HG02852 (cell line): ENCODE measurements at regions not wholly inside any gene's neighbourhood (a gene's known extent, or its start where the extent isn't known, plus 50 kb on each side); places are given as distances from the start of the nearest gene placed in this dataset.

Experiments
- ATAC-seq: cut with Tn5 transposase; IDR thresholded peaks from one replicate; pipeline ENCODE4 v1.9.1; 2021; ENCODE audit warnings: mild to moderate bottlenecking, moderate library complexity; ENCODE audit not compliant: unreplicated experiment

GRCh38 chr11:115075356-115075755 lies 397.0 kb downstream of the NXPE2 start:
- ATAC-seq: no peak

- ATAC-seq: no peak
Measured at GRCh38 chr11:115077740-115078139, 399.4 kb downstream of the NXPE2 start.

DNA sequence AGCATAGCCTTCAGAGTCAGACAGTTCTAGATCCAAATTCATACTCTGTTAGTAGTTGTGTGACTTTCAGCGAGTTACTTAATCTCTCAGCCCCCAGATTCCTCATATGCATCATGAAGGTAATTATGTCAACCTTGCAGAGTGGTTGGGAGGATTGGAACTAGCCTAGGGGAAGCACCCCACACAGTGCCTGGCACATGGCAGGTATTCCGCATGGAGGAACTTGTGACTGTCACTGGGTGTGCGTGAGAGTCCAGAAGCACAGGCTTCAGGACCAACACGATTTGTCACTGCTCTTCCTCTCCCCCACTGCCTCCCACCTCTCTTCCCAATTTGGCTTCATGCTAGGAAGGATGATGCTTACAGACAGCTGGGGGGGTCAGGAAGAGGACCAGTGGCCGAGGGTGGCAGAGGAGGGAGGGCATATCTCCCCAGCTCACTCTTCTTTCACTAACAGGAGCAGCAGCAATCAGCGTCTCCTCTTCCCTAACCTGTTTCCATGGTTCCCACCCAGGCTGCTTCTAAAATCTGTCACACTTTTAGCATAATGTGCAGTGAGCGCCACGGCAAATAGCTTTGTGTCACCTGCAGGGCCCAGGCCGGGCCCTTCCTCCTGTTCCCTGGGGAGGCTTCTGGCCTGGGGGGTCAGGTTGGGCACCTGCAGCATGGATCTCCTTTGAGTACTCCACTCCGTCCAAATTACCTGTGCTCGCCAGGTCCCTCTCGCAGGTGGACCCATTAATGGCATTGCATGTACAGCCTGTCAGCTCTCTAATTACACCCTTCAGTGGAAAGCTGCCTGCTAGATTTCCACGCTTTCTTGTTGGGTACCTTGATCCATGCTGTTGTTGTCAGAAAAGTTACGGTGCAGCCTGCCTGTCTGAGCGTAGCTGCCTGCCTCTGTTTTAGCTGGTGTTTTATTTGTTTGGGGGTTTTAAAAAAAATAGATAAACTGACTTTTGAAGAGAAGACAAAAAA lies 400.4 kb downstream of the NXPE2 start:
- no peak for ATAC-seq

DNA sequence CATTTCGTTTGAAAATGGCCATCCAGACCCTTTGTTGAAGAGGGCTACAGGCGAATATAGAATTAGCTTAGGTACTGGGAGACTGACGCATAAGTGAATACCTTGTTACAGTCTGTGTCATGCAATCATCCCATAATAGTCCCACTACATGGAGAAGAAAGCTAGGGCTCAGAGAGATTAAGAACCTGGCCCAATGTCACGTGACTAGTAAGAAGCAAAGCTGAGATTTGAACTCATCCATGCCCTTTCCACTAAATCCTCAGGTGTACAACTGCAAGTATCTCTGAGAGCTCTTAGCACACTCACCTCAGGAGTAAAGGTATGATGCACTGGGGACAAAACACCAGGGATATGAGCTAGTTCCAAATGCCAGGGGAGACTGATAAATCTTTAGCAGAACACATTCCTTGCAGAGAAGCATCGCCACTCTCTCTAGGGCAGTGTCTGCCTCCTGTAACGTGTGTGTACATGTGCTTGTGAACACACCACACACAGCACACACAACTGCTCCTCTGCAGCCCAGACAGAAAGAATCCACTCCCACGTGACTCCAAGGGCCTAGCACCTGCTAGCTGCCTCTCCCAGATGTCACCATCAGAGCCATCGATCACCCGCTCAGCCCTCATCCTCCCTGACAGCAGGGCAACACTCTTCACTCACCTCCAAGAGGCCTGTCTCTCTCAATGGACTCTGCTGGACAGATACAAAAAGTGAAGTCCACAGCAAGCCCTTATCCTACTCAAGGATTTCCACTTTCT lies 402.8 kb downstream of the NXPE2 start:
- ATAC-seq: no peak

GRCh38 chr11:115081972-115082371 lies 403.6 kb downstream of the NXPE2 start:
- ATAC-seq: no peak

GRCh38 chr11:115083144-115083806 lies 404.9 kb downstream of the NXPE2 start:
- no peak for ATAC-seq

DNA sequence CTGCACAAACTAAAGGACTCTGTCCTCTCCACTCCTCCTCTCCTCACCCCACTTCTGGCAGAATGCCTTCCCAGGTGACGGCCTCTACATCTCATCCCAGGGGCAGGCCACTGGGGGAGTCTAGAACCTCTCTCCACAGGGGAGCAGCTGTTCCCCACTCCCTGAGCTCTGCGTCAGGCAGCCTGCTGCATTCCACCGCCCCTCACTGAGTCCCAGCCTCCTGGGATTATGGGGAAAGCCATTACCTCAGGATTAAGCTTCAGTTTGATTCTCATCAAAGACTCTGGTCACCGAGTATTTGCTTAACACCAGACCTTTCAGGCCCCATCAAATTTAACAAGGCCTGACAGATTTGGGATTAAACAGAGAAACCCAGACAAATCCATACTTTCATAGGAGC lies 405.9 kb downstream of the NXPE2 start:
- ATAC-seq: no peak

DNA sequence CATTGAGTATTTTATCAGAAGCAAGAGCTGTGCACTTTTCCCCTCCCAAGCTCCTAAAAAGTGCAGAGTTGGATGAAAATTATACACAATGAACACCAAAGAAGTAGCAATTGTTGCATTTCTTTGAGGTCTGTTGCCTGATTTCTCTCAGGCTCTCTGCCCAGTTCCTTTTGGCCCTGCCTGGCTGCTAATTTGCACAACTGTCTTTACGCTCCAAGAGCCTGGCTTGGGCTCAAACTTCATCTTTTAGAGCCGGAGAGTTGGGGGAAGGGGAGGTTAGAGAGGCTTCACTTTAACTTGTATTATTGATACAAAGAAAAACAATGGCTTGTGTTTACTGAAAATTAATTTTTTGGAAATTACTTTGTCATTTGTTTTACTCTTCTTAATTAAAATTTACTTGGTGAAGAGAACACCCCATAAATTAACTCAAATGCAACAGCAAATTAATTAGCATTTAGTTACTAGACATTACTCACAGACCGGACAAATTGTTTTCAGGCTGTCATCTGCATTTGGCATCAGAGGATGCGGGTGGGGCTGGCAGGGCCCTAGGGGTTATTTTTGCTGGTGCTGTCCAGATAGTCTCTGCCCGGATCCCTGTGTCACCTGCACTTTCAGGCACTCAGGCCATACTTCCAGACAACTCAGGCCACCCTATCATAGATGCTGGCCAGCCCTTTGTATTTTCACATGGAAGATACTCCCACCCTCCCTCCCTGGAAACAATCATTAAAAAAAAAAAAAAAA lies 407.3 kb downstream of the NXPE2 start:
- no peak for ATAC-seq

- ATAC-seq: no peak
Measured at GRCh38 chr11:115087791-115088190, 409.5 kb downstream of the NXPE2 start.

GRCh38 chr11:115092516-115092915 lies 411.7 kb downstream of the CADM1 start:
- ATAC-seq: no peak

DNA sequence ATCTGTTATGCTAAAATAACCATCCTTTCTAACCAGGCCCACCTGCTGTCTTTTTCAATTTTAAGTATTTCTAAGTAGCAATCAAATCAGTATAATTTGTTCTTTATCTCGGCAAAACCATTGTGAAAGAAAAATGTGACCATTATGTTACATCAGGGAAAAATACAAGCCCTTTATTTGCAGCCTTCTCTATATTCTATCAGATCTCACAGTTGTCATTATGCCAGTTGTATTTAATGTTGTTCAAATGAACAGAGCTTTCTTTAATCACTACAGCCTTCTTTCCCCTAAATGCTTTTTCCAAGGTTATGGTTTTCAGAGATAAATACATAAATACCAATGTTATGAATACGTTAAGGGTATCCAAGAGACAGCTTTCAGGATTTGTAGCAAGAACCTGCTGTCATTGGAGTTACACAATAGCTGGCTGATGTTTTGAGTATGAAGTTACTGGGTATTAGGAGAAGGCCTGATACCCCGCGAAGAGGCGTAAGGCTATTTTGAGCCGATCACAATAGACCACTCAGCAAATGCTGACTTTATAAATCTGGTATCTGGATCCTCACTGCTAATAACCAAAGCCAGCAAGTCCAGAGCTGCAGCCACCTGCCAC lies 406.3 kb downstream of the CADM1 start:
- ATAC-seq: no peak

GRCh38 chr11:115100706-115101105 lies 403.5 kb downstream of the CADM1 start:
- no peak for ATAC-seq

DNA sequence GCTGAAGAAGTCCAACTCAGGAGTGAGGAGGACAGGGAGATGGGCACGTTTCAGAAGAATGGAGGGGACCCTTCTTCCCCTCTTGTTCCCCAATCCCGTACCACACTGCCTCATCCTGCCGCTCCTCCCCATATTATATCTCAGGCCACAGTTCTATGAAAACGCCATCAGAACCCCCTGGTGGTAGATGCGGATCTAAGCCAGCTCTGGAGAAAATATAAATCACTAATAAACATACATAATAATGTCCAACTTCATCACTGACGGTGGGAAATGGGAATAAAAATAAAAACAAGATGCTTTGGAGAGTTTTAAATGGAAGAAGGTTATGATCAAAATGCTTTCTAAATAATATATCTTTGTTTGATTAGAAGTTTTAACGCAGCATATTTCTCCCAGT lies 400.3 kb downstream of the CADM1 start:
- no peak for ATAC-seq

DNA sequence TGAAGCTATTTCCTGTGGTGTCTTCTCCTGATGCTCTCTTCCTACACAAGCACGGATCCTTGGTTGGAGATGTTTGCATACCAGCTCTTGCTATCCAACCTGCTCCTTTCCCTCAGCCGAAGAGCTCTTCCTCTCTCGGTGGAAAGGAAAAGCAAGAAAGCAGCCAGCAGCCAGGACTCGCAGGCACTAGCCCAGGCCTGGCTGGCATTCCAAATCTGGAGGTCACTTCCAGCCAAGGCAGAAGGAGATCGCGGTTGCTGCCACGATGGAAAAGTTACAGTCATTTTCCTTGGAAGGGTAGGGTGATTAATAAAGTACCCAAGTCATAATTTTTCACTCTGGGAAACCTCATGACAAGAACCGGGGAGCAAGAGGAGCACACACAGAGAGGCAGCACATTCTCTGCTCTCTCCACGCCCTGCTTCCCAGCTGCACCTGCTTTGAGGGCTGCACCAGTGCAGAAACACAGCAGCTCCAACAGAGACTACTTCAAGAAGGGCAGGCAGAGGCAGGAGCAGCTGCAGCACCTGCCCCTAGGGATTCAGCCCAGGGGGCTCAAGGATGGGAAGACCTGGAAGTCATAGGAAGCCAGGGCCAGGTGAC lies 399.3 kb downstream of the CADM1 start:
- ATAC-seq: no peak

GRCh38 chr11:115111066-115111465 lies 393.1 kb downstream of the CADM1 start:
- no peak for ATAC-seq

DNA sequence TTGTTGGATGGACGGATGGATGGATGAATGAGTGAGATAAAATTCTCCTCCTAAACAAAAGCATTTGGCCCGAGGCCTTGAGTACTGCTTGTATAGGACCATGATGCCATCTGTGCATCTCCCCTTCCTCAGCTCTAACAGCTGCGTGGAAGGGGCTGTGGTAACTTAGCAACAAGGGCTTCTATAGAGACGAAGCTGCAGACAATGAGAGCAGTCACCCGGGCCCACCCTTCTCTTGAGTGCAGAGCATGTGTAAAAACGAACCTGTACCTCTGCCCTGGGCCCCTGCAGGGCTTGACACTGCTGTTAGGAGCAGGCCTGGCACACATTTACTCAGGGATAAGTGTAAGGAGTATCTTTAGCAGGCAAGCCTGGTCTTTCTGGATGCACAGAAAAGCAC lies 391.5 kb downstream of the CADM1 start:
- ATAC-seq: no peak

GRCh38 chr11:115117956-115118493 lies 386.2 kb downstream of the CADM1 start:
- no peak for ATAC-seq

- ATAC-seq: no peak
Measured at GRCh38 chr11:115119146-115119545, 385.1 kb downstream of the CADM1 start.
